Keratinocyte (primary cell): ENCODE measurements at regions not wholly inside any gene's neighbourhood (a gene's known extent, or its start where the extent isn't known, plus 50 kb on each side); places are given as distances from the start of the nearest gene placed in this dataset.

Experiments used
- DNase-seq: peaks from one replicate; pipeline ENCODE4 v3.0.0-alpha.2; 2011; ENCODE audit warnings: low read depth, missing footprints, low spot score
- FAIRE-seq: peaks from 2 replicates; lab custom pipeline; 2011; peaks lifted over from hg19 to GRCh38; lab: Jason Lieb, UNC
- H2AFZ ChIP-seq: 2 replicates; pipeline ENCODE4 v1.6.0; 2012; ENCODE audit warnings: low read length, control low read depth, inconsistent platforms; ENCODE audit not compliant: control insufficient read depth
- H3K27ac ChIP-seq: 2 replicates; pipeline ENCODE4 v1.5.1; 2011; ENCODE audit warnings: low read length; ENCODE audit not compliant: control insufficient read depth, insufficient read depth
- H3K27me3 ChIP-seq: 3 replicates; pipeline ENCODE4 v1.6.0; 2011; ENCODE audit warnings: low read length; ENCODE audit not compliant: control insufficient read depth, insufficient read depth; ENCODE audit errors: extremely low read depth
- H3K36me3 ChIP-seq, 2 experiments: 2 replicates in 1 of 2; 3 replicates in 1 of 2; pipeline ENCODE4 v1.5.1; 2011; ENCODE audit warnings: low read length in 2 of 2, mild to moderate bottlenecking in 1 of 2; ENCODE audit not compliant: control insufficient read depth in 2 of 2, insufficient read depth in 2 of 2; ENCODE audit errors: extremely low read depth in 1 of 2
- H3K4me1 ChIP-seq: 3 replicates; pipeline ENCODE4 v1.5.1; 2011; ENCODE audit warnings: low read length; ENCODE audit not compliant: control insufficient read depth, insufficient read depth; ENCODE audit errors: extremely low read depth
- H3K4me2 ChIP-seq: 3 replicates; pipeline ENCODE4 v1.6.0; 2011; ENCODE audit warnings: low read depth, low read length; ENCODE audit not compliant: control insufficient read depth, insufficient read depth; ENCODE audit errors: extremely low read depth
- H3K4me3 ChIP-seq, 3 experiments: fragments of 200-600 bp in 1 of 3; sonication (generic) in 1 of 3; 2 replicates in 2 of 3; 3 replicates in 1 of 3; pipeline ENCODE4 v1.5.1; 2011 to 2016; ENCODE audit warnings: low read length in 3 of 3, mild to moderate bottlenecking in 3 of 3, control low read depth in 2 of 3, inconsistent platforms in 1 of 3, low read depth in 1 of 3, mixed read lengths in 1 of 3, mixed run types in 1 of 3, moderate library complexity in 1 of 3; ENCODE audit not compliant: control insufficient read depth in 2 of 3, insufficient read depth in 2 of 3; ENCODE audit errors: extremely low read depth in 1 of 3
- H3K79me2 ChIP-seq: 2 replicates; pipeline ENCODE4 v1.6.0; 2012; ENCODE audit warnings: low read length; ENCODE audit not compliant: control insufficient read depth, insufficient read depth
- H3K9ac ChIP-seq: 3 replicates; pipeline ENCODE4 v1.6.0; 2011; ENCODE audit warnings: low read length; ENCODE audit not compliant: control insufficient read depth, insufficient read depth; ENCODE audit errors: extremely low read depth
- H3K9me1 ChIP-seq: 3 replicates; pipeline ENCODE4 v1.6.0; 2011; ENCODE audit warnings: low read length; ENCODE audit not compliant: control insufficient read depth, insufficient read depth; ENCODE audit errors: extremely low read depth
- H3K9me3 ChIP-seq: 2 replicates; pipeline ENCODE4 v1.5.1; 2012; ENCODE audit warnings: low read depth, low read length; ENCODE audit not compliant: control insufficient read depth
- H4K20me1 ChIP-seq: 3 replicates; pipeline ENCODE4 v1.6.0; 2011; ENCODE audit warnings: low read length; ENCODE audit not compliant: control insufficient read depth, insufficient read depth; ENCODE audit errors: extremely low read depth
- EZH2 ChIP-seq: IDR thresholded peaks from one replicate; pipeline ENCODE4 v1.6.1; 2012; ENCODE audit warnings: inconsistent platforms, mild to moderate bottlenecking, low read length, moderate library complexity
- dilution Hi-C: fragments of 300-500 bp; cut with MboI; formaldehyde crosslinking; loops from one replicate; pipeline ENCODE4 v1.7.0; 2020; ENCODE audit warnings: low sequenced_read_pairs; ENCODE audit not compliant: extremely low pct_ligation_motif_present
- TF ChIP-seq, protein P1 (sequence below), 3 experiments: IDR thresholded peaks in 1 of 3; conservative IDR thresholded peaks in 1 of 3; optimal IDR thresholded peaks in 1 of 3; 2 replicates in 2 of 3; 3 replicates in 1 of 3; pipeline versions ENCODE3 to v1.5.1; 2011; ENCODE audit warnings: low read length in 3 of 3, mild to moderate bottlenecking in 3 of 3, moderate library complexity in 2 of 3, control low read depth in 1 of 3, inconsistent platforms in 1 of 3; ENCODE audit not compliant: insufficient read depth in 2 of 3; ENCODE audit errors: extremely low read depth in 1 of 3

DNA sequence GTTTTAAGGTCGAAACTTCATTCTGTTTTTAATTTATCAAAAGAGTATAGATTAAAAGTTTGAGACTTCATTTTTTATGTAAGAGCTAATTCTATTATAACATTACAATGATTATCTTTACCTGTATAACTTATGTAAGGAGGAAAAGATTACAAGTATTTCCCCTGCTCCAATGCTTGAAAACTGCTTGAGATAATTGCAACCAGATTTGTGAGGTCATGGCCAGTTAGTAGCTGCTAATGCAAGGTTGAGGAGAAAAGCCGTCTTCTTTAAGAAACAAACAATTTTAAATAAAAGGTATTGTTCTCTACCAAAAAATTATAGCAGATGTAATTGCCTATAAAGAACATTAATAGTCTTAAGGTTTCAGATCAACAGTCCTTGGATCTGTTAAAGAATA, 208.3 kb upstream of the UBE2E2 start:
- H3K36me3 ChIP-seq = no peaks in the 10 kb centered on the region
- H3K27me3 ChIP-seq = peaks cover under 1% of the 10 kb centered on the region
- DNase-seq = no peak
- H4K20me1 ChIP-seq = no peaks in the 10 kb centered on the region
- H3K9me1 ChIP-seq = no peaks in the 10 kb centered on the region
- H2AFZ ChIP-seq = no peak overlapping the region
- no peak overlapping the region for H3K4me3 ChIP-seq
- no peak overlapping the region for H3K27ac ChIP-seq
- no peaks in the 10 kb centered on the region for H3K4me1 ChIP-seq
- no peak overlapping the region for H3K9ac ChIP-seq
- TF ChIP-seq, protein P1, sequence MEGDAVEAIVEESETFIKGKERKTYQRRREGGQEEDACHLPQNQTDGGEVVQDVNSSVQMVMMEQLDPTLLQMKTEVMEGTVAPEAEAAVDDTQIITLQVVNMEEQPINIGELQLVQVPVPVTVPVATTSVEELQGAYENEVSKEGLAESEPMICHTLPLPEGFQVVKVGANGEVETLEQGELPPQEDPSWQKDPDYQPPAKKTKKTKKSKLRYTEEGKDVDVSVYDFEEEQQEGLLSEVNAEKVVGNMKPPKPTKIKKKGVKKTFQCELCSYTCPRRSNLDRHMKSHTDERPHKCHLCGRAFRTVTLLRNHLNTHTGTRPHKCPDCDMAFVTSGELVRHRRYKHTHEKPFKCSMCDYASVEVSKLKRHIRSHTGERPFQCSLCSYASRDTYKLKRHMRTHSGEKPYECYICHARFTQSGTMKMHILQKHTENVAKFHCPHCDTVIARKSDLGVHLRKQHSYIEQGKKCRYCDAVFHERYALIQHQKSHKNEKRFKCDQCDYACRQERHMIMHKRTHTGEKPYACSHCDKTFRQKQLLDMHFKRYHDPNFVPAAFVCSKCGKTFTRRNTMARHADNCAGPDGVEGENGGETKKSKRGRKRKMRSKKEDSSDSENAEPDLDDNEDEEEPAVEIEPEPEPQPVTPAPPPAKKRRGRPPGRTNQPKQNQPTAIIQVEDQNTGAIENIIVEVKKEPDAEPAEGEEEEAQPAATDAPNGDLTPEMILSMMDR (optimal IDR thresholded peaks at IDR 0.05 in 1 of 3, IDR thresholded peaks at IDR 0.05 in 1 of 3, conservative IDR thresholded peaks at IDR 0.05 in 1 of 3; ENCODE audit: extremely low read depth in 1 of 3, insufficient read depth in 2 of 3, low read length in 3 of 3) = no peak
- no peak for TF ChIP-seq EZH2
- H3K9me3 ChIP-seq = no peaks in the 10 kb centered on the region
- no peak for FAIRE-seq
- no peak overlapping the region for H3K4me2 ChIP-seq
- dilution Hi-C loops = no loop called here
- no peaks in the 10 kb centered on the region for H3K79me2 ChIP-seq

- DNase-seq (no peak), FAIRE-seq (no peak)
- Histone ChIP-seq H2AFZ (no peak overlapping the region), H3K79me2 (no peaks in the 10 kb centered on the region), H3K9me3 (no peaks in the 10 kb centered on the region), H3K27ac (no peak overlapping the region), H3K4me1 (no peaks in the 10 kb centered on the region), H3K36me3 (no peaks in the 10 kb centered on the region), H3K4me2 (no peak overlapping the region), H3K4me3 (no peak overlapping the region), H3K27me3 (no peaks in the 10 kb centered on the region), H4K20me1 (no peaks in the 10 kb centered on the region), H3K9me1 (no peaks in the 10 kb centered on the region), H3K9ac (no peak overlapping the region)
- dilution Hi-C loops = no loop called here
- TF ChIP-seq, protein P1 (optimal IDR thresholded peaks at IDR 0.05 in 1 of 3, IDR thresholded peaks at IDR 0.05 in 1 of 3, conservative IDR thresholded peaks at IDR 0.05 in 1 of 3; ENCODE audit: extremely low read depth in 1 of 3, insufficient read depth in 2 of 3, low read length in 3 of 3) = no peak
- no peak for TF ChIP-seq EZH2
Measured at GRCh38 chr3:22996920-22997571, 206.1 kb upstream of the UBE2E2 start.
